Caco-2 (cell line): ENCODE measurements at regions not wholly inside any gene's neighbourhood (a gene's known extent, or its start where the extent isn't known, plus 50 kb on each side); places are given as distances from the start of the nearest gene placed in this dataset.
"Not testable (repeated sequence)": the region's sequence is repeated elsewhere in the genome, so short reads cannot be mapped to it uniquely, and the experiment has no call there.

Experiments
- BruUV-seq: library from RNA; stranded (reverse); fragments of 400-500 nt; replicated peaks from 2 replicates; lab custom pipeline; 2021; lab: Mats Ljungman, UMichigan
- CTCF ChIA-PET: fragments of 300-600 bp; sonication (Branson Sonifier 250); formaldehyde crosslinking; loops from one replicate; lab custom pipeline; 2022; ENCODE audit warnings: antibody characterized with exemption; lab: Charles Lee
- POLR2A ChIA-PET: fragments of 300-600 bp; sonication (Branson Sonifier 250); formaldehyde crosslinking; loops from one replicate; lab custom pipeline; 2022; ENCODE audit warnings: antibody characterized with exemption; lab: Charles Lee
- DNase-seq, 2 experiments: peaks; one replicate each; pipeline versions ENCODE4 v3.0.0 to v3.0.0-alpha.2; 2020 to 2022
- H3K27me3 ChIP-seq: replicated peaks from 2 replicates; pipeline ENCODE4 v1.6.0; 2011; ENCODE audit warnings: low read length; ENCODE audit not compliant: control insufficient read depth, insufficient read depth
- H3K36me3 ChIP-seq: 2 replicates; pipeline ENCODE4 v1.5.1; 2011; ENCODE audit warnings: low read length; ENCODE audit not compliant: control insufficient read depth, insufficient read depth
- H3K4me1 ChIP-seq: fragments of 250-450 bp; sonication (Bioruptor Pico); 2 replicates; pipeline ENCODE4 v1.5.1; 2020; ENCODE audit warnings: mild to moderate bottlenecking
- H3K4me3 ChIP-seq: 2 replicates; pipeline ENCODE4 v1.5.1; 2011; ENCODE audit warnings: low read depth, mild to moderate bottlenecking, control low read depth, low read length
- H3K9me3 ChIP-seq: fragments of 250-450 bp; sonication (Bioruptor Pico); 2 replicates; pipeline ENCODE4 v1.5.1; 2020; ENCODE audit warnings: mild to moderate bottlenecking, moderate library complexity
- H3K27ac Mint-ChIP-seq: one replicate; pipeline ENCODE4 v1.8.0; 2022; ENCODE audit warnings: mixed read lengths; ENCODE audit not compliant: unreplicated experiment
- H3K27me3 Mint-ChIP-seq: one replicate; pipeline ENCODE4 v1.8.0; 2022; ENCODE audit warnings: mixed read lengths; ENCODE audit not compliant: insufficient read depth, unreplicated experiment
- H3K36me3 Mint-ChIP-seq: one replicate; pipeline ENCODE4 v1.8.0; 2022; ENCODE audit warnings: mild to moderate bottlenecking, mixed read lengths; ENCODE audit not compliant: insufficient read depth, unreplicated experiment
- H3K4me1 Mint-ChIP-seq: one replicate; pipeline ENCODE4 v1.8.0; 2022; ENCODE audit warnings: low read depth, mixed read lengths; ENCODE audit not compliant: unreplicated experiment
- H3K4me3 Mint-ChIP-seq: one replicate; pipeline ENCODE4 v1.8.0; 2022; ENCODE audit warnings: mild to moderate bottlenecking, moderate library complexity, mixed read lengths; ENCODE audit not compliant: unreplicated experiment
- H3K9me3 Mint-ChIP-seq: one replicate; pipeline ENCODE4 v1.8.0; 2022; ENCODE audit warnings: mixed read lengths; ENCODE audit not compliant: unreplicated experiment
- intact Hi-C: fragments of 100-400 bp; cut with micrococcal nuclease; formaldehyde crosslinking; loops from one replicate; pipeline ENCODE4 v1.10.0; 2022; ENCODE audit not compliant: unreplicated experiment
- TF ChIP-seq, protein P1 (sequence below), 2 experiments: fragments of 200-600 bp in 1 of 2; IDR thresholded peaks; 1 replicate in 1 of 2; 2 replicates in 1 of 2; pipeline versions ENCODE4 v1.5.1 to v1.8.0; 2011 to 2022; ENCODE audit warnings: antibody characterized with exemption in 1 of 2, control low read depth in 1 of 2, inconsistent platforms in 1 of 2, low read depth in 1 of 2, low read length in 1 of 2, mild to moderate bottlenecking in 1 of 2, moderate library complexity in 1 of 2; ENCODE audit not compliant: insufficient read depth in 1 of 2, severe bottlenecking in 1 of 2, unreplicated experiment in 1 of 2

DNA sequence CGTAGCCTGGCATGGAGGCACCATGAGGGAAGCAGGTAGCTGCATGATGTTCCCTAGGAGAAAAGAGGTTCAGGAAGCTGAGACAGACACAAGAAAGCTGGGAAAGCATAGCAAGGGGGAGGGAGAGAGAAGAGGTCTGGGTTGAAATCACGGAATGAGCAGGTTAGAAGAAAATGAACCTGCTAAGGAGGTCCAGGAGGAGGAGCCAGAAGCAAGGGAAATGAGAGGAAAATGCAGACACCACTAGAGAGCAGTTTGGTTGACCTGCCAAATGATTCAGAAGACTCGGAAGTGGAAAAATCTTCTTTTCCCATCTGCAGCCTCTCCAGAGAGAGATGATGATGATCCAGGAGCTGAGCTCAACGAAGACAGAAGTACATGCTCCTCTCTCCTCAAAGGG is 70.9 kb downstream of the VIP start:
- Histone ChIP-seq H3K27me3 (no peaks in the 10 kb centered on the region), H3K4me1 (no peaks in the 10 kb centered on the region), H3K36me3 (no peaks in the 10 kb centered on the region), H3K9me3 (no peaks in the 10 kb centered on the region), H3K4me3 (no peak overlapping the region)
- Mint-ChIP-seq H3K4me3 (no peak overlapping the region), H3K9me3 (no peaks in the 10 kb centered on the region), H3K27ac (no peak overlapping the region), H3K4me1 (no peaks in the 10 kb centered on the region), H3K27me3 (no peaks in the 10 kb centered on the region), H3K36me3 (no peaks in the 10 kb centered on the region)
- CTCF ChIA-PET, result no interaction called here
- POLR2A ChIA-PET, result no interaction called here
- intact Hi-C loops, result no loop called here
- TF ChIP-seq, protein P1, sequence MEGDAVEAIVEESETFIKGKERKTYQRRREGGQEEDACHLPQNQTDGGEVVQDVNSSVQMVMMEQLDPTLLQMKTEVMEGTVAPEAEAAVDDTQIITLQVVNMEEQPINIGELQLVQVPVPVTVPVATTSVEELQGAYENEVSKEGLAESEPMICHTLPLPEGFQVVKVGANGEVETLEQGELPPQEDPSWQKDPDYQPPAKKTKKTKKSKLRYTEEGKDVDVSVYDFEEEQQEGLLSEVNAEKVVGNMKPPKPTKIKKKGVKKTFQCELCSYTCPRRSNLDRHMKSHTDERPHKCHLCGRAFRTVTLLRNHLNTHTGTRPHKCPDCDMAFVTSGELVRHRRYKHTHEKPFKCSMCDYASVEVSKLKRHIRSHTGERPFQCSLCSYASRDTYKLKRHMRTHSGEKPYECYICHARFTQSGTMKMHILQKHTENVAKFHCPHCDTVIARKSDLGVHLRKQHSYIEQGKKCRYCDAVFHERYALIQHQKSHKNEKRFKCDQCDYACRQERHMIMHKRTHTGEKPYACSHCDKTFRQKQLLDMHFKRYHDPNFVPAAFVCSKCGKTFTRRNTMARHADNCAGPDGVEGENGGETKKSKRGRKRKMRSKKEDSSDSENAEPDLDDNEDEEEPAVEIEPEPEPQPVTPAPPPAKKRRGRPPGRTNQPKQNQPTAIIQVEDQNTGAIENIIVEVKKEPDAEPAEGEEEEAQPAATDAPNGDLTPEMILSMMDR (IDR thresholded peaks at IDR 0.05; ENCODE audit: insufficient read depth in 1 of 2, low read depth in 1 of 2, low read length in 1 of 2, severe bottlenecking in 1 of 2, unreplicated experiment in 1 of 2), result no peak
- BruUV-seq, result no TSS peak
- DNase-seq, result no peak

DNA sequence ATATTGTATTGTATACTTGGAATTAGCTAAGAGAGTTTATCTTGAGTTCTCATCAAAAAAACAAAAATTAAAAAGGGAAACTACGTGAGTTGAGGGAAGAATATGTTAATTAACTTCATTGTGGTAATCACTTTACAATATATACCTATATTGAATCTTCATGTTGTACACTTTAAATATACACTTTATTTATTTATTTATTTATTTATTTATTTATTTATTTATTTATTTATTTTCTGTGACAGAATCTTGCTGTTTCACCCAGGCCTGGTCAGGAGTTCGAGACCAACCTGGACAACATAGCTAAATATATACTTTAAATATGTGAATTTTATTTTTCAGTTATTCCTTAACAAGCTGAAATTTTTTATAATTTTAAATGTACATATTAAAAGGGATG is 74.1 kb downstream of the VIP start:
- BruUV-seq, result no TSS peak
- Mint-ChIP-seq H3K36me3 (no peaks in the 10 kb centered on the region), H3K27me3 (no peaks in the 10 kb centered on the region), H3K9me3 (no peaks in the 10 kb centered on the region), H3K4me3 (no peak overlapping the region), H3K27ac (no peak overlapping the region), H3K4me1 (no peaks in the 10 kb centered on the region)
- Histone ChIP-seq H3K9me3 (no peaks in the 10 kb centered on the region), H3K4me3 (no peak overlapping the region), H3K4me1 (no peaks in the 10 kb centered on the region), H3K27me3 (no peaks in the 10 kb centered on the region), H3K36me3 (no peaks in the 10 kb centered on the region)
- CTCF ChIA-PET, result no interaction called here
- TF ChIP-seq, protein P1 (IDR thresholded peaks at IDR 0.05; ENCODE audit: insufficient read depth in 1 of 2, low read depth in 1 of 2, low read length in 1 of 2, severe bottlenecking in 1 of 2, unreplicated experiment in 1 of 2), result no peak
- intact Hi-C loops, result no loop called here
- DNase-seq, result no peak
- POLR2A ChIA-PET, result no interaction called here

DNA sequence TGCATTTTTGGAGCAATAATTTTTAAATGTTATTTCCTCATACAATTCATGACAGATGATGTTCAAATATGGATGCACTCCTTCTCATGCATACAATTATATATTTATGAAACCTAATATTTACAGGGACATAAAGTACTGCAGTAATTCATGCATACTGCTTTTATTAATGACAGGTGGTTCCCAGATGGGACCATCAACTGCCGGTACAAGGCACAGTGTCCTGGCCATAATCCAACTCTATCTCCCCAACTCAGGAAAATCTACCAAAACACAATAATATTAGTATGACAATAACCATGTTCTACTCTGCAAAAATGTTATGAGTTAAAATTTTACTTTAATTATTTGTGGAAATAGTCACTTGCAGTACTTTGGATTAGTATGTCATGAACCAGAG is 77.8 kb downstream of the VIP start:
- H3K9me3 ChIP-seq, result no peaks in the 10 kb centered on the region
- no peaks in the 10 kb centered on the region for H3K27me3 ChIP-seq
- TF ChIP-seq, protein P1 (IDR thresholded peaks at IDR 0.05; ENCODE audit: insufficient read depth in 1 of 2, low read depth in 1 of 2, low read length in 1 of 2, severe bottlenecking in 1 of 2, unreplicated experiment in 1 of 2), result no peak
- DNase-seq, result no peak
- Mint-ChIP-seq H3K4me3 (no peak overlapping the region), H3K36me3 (no peaks in the 10 kb centered on the region), H3K27me3 (no peaks in the 10 kb centered on the region), H3K4me1 (no peaks in the 10 kb centered on the region), H3K9me3 (no peaks in the 10 kb centered on the region), H3K27ac (no peak overlapping the region)
- intact Hi-C loops, result no loop called here
- no peak overlapping the region for H3K4me3 ChIP-seq
- BruUV-seq, result no TSS peak
- no peaks in the 10 kb centered on the region for H3K4me1 ChIP-seq
- ChIA-PET POLR2A (no interaction called here), CTCF (no interaction called here)
- no peaks in the 10 kb centered on the region for H3K36me3 ChIP-seq

DNA sequence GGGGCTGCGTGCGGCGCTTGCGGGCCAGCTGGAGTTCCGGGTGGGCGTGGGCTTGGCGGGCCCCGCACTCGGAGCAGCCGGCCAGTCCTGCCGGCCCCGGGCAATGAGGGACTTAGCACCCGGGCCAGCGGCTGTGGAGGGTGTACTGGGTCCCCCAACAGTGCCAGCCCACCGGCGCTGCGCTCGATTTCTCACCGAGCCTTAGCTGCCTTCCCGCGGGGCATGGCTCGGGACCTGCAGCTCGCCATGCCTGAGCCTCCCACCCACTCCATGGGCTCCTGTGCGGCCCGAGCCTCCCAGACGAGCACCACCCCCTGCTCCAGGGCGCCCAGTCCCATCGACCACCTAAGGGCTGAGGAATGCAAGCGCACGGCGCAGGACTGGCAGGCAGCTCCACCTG is 83.8 kb downstream of the VIP start:
- BruUV-seq, intact Hi-C loops, DNase-seq, H3K36me3 ChIP-seq, H3K4me1 Mint-ChIP-seq, H3K4me3 Mint-ChIP-seq, H3K9me3 Mint-ChIP-seq, H3K9me3 ChIP-seq, POLR2A ChIA-PET, H3K4me1 ChIP-seq, CTCF ChIA-PET, H3K36me3 Mint-ChIP-seq, H3K27me3 Mint-ChIP-seq, H3K27ac Mint-ChIP-seq, H3K4me3 ChIP-seq, H3K27me3 ChIP-seq: not testable (repeated sequence)
